HG03196 (cell line): ENCODE measurements at regions not wholly inside any gene's neighbourhood (a gene's known extent, or its start where the extent isn't known, plus 50 kb on each side); places are given as distances from the start of the nearest gene placed in this dataset.

Experiments
- ATAC-seq: cut with Tn5 transposase; IDR thresholded peaks from one replicate; pipeline ENCODE4 v1.9.1; 2021; ENCODE audit not compliant: unreplicated experiment

DNA sequence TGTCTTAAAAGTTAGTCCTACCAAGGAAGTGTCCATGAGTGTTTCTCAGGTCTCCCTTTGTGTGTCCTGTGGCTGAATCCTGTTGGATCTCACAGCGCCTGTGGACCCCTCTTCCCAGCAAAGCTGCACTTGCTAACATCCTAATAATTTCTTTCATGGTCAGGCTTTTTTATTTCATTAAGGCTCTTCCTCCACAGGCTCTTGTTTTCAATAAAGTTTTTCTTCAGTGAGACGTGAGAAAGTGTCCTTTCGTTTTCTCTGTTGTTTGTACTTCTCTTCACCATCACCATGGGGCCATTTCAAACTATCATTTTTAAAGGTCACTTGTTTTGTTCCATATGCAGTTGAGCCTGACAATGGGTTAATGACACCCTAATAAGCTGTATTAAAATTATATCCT lies 231.5 kb downstream of the LMO4 start:
- ATAC-seq = no peak

DNA sequence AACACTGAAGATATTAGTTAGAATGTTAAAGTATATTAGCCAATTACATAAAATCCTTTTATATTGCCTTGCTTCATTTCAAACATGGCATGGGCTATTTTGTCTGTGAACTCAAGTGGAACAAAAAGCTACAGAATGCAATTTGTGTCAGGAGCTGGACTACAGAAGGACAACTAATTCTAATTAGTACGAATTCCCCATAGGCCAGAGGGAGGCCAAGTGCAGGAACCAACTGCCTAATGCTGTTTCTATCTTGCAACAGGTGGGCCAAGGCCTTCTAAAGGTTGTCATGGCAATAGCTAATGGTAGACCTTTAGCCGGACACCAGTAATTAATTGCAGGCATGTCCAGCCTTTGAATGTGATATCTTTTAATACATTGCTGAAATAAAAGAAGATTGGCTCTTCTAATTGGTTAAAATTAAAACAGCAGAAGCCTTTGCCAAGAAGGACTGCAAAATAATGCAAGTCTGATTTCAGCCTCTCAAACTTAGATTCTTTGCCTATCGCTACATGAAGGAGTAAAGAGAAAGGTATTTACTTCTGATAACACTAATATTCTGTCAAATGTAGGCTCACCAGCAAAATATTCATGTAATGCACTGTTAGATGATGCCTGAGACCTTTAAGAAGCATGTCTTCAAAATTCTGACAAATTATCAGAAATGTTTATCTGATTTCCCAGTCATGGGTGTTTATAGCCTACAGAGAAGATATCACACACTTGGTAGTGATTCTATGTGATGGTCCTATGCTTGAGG lies 232.1 kb downstream of the LMO4 start:
- no peak for ATAC-seq

DNA sequence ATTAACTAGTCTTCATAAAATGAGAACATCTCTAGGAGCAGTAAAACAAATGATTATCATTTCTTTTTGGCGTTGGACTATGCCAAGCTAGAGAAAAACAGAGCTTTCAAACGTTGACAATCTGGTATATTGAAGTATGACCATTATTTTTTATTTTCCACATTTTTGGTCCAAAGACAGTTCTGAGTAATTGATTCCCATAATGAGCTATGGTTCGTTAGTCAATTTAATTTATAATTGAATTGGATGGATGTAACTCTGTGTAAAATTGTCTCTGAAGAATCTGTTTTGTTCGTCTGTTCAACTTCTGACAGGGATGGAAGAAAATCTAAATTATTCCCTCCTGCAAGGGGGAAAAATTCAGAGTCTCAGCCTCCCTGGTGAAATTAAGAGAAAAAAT lies 234.5 kb downstream of the LMO4 start:
- ATAC-seq = no peak

DNA sequence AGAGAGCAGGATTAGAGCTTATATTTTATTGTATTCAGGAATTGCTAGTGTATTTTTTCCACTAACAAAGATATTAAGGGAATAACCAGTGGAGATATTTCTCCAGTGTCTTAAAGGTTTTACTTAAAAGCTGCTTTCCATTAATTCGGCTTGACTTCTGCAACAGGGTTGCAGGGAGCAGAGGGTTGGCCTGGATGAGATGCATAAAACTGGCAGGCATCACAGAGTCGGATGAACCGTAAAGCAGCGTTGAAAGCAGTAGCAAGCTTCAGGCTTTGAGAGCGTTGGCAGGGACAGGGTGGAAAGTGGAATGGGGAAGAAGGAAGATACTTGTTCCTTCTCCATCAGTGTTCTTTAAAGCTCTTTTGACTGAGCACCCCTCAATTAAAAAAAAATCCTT lies 237.2 kb downstream of the LMO4 start:
- ATAC-seq = no peak

DNA sequence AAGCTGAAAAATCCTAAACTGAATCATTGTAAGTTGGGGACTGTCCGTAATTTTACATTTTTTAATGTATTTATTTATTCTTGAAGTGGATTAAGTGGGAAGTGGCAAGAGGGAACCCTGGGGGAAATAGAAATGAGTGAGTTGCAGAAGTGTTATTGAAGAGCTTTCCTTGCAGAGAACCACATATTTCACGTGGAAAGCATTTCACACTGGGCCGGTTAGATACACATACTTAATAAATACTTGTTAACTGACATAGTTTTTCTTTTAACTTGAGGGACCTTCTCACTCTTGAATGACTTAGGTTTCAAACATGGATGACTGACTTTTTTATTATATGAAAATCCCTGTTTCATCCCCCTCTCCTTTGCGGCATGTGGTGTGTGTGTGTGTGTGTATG lies 239.3 kb downstream of the LMO4 start:
- no peak for ATAC-seq

DNA sequence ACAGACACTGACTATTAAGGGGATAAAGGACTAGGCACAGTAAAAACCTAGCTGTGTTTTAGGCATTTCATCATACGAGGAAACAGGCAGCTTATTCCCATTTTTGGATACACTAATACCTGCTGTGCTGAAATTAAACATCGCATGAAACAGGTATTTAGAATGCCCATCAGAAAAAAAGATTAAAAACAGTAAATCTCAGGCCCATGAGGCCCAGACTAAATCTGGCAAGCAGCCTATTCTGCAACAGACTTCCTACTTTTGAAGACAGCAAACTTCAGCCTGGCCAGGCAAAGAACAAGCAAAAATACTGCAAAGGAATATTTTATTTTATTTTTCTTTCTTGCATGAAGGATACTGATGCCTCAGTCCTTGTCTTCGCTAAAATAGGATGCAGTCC lies 240.2 kb downstream of the LMO4 start:
- ATAC-seq = no peak

DNA sequence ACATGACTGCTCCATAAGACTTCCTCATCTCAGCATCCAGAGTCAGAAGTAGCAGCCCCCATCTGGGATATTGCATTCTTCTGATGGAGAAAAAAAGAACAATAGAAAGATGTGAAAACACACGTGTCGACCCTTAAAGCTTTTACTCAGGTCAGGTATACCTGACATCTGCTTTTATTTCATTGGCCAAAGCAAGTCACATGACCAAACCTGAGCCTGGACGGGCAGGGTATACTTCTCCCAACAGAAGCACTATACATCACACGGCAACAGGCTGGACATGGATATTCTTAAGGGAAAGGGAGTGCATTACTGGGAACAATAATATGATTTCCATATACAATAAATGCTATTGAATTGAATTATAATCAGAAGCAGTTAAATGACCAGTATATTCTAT lies 243.3 kb downstream of the LMO4 start:
- ATAC-seq = no peak

DNA sequence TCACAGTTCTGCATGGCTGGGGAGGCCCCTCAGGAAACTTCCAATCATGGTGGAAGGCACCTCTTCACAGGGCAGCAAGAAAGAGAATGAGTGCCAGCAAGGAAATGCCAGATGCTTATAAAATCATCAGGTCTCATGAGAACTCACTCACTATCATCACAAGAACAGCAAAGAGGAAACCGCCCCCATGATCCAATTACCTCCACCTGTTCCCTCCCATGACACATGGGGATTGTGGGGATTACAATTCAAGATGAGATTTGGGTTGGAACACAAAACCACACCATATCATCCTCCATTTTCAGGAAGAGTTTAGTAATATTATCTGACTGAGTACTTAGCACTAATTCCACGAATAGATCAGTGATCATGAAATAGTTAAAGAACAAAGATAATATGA lies 244.2 kb downstream of the LMO4 start:
- ATAC-seq = no peak

DNA sequence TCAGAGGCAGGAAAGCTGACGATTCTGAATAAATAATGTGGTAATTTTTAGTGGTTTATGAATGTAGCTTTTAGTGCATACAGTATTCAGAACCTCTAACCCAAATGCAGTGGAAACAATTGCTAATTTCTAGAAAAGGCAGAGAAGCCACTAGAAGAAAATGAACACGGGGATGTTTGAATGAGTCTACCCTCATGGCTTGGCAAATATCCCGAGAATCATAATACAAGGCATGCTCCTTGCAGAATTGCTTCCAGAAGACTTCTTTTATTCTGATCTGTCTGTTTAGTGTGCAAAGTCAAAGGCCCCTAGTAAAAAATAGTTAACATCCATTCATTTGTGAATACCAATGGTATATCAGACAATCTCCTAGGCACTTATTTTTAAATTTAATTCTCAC lies 246.8 kb downstream of the LMO4 start:
- no peak for ATAC-seq

DNA sequence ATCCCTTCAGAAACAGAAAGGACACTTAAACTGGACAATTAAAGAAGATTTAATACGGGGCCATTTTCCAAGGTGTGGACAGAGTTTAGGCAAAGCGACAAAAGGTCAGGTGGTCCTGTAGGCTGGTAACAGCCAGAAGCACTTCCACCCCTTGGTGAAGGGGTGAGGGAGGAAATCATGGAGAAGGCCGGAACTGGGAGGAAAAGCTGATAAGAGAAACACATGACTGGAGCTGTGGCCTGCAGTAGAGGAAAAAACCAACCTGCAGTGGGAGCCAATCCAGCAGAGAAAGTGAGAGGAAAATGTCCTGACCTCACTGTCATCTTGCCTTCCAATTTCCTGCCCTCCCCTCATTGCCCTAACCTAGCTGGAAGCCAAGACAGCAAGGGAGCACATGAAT lies 249.8 kb downstream of the LMO4 start:
- ATAC-seq = no peak

DNA sequence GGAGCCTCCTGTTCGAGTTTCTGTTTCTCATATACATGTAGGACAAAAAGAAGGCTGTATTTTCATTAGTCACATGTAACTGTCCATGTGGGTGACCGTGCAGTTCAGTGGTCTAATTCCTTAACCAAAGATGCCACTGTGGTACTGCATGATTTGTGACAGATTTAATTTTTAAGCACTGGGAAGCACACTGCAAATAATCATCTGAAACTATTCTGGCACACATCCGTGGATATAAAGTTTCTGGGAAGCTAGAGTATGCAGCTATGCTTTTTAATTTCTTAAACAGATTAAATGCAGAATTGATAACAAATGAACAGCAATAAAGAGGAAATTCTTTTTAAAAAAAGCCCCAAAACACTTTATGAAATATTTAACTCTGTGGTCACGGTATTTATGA lies 254.8 kb downstream of the LMO4 start:
- ATAC-seq = no peak

DNA sequence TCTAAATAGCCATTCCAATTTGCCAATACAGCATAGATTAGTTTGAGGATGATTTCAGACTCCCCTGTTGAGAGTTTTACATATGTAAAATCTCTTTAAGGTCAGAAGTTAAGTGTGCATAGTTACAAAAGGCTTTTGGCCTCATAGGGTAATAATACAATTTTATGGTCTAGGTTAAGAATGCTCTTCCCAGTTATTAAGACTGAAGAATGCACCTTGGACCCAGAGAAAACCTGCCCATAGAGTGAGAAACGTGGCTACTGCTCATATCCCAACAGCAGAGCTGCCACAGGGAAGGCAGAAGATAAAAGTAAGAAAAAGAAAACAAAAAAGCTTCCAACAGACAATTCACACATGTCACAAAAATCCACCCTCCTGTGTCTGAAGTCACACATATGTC lies 255.9 kb downstream of the LMO4 start:
- ATAC-seq = no peak

DNA sequence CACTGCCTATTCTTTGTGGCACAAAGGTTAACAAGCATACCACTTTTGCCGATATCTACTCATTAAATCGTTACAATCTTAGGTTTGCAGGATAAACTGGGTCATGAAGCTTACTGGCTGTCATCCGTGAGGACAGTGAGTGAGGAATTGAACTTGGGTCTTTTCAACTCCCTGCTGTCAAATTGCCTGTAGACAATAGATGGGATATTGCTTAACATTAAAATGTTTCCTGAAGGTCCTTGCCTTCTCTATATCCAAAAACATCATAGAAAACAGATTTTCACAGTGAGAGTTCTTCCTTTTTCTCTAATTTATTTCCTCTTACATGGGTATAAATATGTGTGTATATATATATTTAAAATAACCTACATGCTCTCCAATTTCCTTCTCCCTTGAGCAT lies 257.8 kb downstream of the LMO4 start:
- no peak for ATAC-seq

DNA sequence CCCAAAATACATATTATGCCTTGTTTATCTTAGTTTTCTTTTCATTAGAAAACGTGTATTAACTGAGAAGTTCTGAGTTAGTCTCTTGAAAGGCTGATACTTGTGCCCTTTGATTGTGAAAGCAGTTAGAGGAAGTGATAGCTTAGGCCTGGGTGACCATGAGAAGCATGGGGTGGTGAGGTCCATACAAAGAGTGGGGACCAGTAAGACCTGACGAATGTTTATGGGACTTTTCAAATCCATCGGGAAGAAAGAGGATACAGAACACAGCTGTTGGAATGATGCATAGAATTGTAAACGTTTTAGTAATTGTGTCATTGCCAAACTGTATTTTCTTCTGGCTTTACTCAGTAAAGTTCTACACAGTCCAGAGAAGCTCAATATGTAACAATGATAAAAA lies 259.8 kb downstream of the LMO4 start:
- ATAC-seq = peak; percentile 70

DNA sequence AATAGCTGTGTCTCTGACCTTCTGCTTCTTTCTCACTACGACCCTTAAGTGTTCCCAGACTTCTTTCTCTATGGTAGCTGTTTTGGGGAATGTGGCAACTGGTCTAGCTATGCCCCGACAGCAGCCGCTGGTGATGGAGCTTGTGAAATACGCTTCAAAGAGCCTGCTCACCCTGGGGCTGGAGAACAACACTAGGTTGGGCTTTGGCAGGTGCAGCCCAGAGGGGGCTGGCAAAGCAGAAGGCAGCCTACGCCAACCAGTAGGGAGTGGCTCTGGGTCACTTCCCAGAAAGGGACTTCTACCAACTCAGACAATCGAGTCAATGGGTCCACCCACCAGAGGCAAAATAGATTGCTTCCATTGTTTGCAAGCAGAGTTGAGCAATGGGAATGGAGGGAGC lies 262.8 kb downstream of the LMO4 start:
- ATAC-seq = no peak

DNA sequence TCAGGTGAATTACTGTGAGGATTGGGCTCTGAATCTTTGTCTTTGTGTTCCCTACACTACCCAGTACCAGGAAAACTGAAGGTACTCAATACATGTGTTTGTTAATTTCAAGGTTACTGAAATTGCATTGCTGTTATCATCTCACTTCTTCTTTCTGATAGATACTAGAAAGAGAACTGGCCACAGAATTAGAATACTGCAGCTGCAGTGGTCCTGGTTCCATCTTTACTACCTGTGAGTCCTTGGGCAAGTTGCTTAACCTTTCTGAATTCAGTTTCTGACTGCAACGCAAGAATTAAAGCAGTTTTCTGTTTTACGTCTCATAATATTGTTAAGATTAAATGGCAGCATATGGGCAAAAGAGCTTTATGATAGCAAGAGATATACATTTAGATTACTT lies 263.5 kb downstream of the LMO4 start:
- peak; percentile 85 for ATAC-seq

DNA sequence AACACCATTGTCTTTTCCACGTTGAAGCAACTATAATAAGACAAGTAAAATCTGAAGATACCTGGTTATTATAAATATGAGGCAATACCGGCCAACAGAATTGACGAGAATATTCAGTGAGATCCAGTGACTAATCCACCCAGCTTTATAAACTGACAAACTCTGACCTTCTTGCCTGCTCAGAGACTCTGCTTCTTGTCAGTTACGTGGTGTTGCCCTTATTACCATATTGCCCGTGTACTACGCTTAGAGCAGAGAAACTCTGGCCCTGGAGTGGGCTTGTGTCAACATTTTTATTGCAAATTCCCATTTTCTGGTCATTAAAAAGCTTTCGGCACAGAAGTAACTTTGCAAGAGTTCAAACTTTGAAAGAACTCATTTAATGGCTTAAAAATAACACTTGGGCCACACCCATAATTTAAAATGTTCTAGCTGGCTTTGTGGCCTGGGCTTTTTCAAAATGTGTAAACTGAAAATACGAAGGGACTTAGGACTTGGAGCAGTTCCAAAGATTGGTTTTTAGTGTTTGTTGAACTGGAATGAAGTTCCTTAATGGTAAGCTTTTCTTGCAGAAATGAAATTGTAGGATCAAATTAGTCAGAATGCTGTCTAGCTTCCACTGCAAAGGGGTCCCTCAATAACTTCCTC lies 266.2 kb downstream of the LMO4 start:
- no peak for ATAC-seq

DNA sequence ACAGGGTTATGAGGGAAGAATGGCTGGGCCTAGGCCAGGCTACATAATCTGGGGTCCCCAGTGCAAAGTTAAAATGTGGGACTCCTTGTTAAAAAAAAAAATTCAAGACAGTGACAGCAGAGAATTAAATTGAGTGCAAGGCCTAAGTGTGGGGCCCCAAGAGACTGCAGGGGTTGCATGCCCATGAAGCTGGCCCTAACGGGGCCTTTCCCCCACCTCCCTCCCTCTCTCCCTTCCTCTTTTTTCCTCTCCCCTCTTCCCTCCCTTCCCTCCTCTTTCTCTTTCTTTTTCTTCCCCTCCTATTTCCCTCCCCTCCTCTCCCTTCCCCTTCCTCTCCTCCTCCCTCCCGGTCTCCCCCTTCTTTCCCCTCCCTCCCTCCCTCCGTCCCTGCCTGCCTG lies 266.7 kb downstream of the LMO4 start:
- ATAC-seq = no peak

DNA sequence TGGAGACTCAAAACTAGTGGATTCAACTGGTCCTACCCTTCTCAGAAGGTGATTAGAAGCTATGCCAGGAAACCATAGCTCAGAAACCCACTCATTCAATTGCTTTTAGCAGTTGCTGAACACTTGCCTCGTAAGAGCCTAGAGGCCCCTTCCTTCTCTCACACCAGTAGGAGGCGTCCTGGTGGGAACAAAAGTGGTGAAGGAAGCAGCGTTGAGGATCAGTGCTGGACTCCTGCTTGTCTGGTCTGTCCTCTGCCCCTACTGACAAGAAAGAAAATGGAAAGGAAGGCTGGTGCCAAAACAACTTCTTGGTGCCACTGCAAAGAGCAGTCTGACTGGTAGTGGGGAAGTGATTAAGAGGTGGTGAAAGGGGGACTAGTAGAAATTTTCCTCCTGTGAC lies 269.7 kb downstream of the LMO4 start:
- ATAC-seq = no peak

DNA sequence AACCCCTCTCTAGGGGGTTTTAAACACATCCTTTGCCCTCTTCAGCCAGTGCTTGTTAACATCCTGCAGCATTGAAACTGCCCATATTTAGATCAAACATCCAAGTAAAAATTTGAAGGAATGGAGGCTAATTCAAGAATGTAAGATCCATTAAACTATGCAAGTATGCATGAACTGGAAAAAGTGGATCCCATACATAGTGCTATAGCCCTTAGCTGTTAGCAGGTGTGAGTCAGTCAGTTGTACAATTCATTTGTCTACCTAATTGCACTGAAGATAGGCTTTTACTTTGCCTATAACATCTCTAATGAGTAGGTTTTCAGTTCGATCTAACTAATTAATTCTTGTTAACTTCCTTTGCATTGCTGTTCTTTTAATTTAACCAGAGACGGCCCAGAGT lies 270.9 kb downstream of the LMO4 start:
- ATAC-seq = no peak

DNA sequence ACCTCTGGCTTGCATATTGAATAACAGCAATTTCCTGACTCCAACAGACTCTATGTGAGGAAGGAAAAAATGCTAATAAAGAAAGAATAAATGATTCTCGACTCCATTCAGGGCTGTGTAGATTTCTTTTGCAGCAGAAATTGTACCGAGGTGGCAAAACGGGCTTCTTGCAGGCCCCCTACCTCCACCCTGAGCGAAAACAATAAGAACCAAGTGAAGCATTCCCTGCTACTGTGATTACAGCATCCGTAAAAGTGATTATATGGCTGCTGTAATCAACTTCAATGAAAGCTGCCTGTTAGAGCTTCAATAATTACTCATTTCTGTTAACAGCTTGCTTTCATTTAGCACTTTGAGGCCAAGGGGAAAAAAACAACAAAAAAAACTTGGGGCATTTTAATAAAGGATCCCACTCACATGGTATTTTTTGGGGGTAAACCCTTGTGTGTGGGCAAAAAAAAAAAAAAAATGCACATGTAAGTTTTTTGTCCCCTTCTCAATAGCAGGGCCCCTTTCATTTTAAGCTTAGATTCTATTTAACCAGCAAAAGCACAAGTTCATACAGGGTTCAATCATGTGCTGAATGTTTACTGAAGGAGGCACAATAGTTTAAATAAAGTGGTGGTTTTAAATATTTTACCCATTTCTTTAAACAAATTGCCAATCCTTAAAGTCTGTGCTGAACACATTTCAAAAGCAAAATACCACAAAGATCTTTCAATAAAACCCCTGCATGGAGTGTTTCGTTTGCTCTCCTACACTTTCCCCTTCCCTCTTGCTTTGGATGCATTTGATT lies 271.6 kb downstream of the LMO4 start:
- no peak for ATAC-seq

DNA sequence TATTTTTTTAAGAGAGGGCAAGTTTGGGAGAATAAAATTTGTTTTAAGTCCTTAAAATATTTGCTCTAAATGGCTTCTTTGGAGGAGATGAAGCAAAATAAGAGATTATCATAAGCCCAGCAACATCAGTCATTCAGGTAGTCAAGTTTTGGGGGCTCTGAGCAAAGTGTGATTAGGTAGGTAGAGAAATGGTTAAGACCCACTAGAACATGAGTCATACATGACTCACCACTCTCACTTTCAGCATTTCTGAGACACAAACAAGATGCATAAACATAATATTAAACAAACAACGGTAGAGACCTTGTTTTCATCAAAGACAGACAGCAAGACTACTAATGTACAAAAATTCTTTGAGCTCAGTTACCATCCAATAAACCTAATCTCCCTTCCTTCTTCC lies 272.2 kb downstream of the LMO4 start:
- no peak for ATAC-seq
